Neural cell (in vitro differentiated cells): ENCODE measurements at regions not wholly inside any gene's neighbourhood (a gene's known extent, or its start where the extent isn't known, plus 50 kb on each side); places are given as distances from the start of the nearest gene placed in this dataset.

Experiments
- CTCF ChIP-seq: fragments of 450-650 bp; IDR thresholded peaks from 2 replicates; pipeline ENCODE4 v1.5.1; 2014; ENCODE audit warnings: antibody characterized with exemption, mild to moderate bottlenecking, moderate library complexity; ENCODE audit not compliant: poor library complexity, severe bottlenecking
- POLR2AphosphoS5 ChIP-seq: IDR thresholded peaks from 2 replicates; pipeline ENCODE4 v1.6.1; 2012

- TF ChIP-seq POLR2AphosphoS5 (no peak), CTCF (no peak)
These were observed 133.2 kb upstream of the VEGFC start for GRCh38 chr4:176925962-176926361.
